B cell (primary cell): ENCODE measurements at regions not wholly inside any gene's neighbourhood (a gene's known extent, or its start where the extent isn't known, plus 50 kb on each side); places are given as distances from the start of the nearest gene placed in this dataset.

ENCODE experiments used
- ATAC-seq: fragments of 200-7000 bp; cut with Tn5 transposase; one replicate; pipeline ENCODE4 v1.10.0; 2021; ENCODE audit warnings: low read depth, mild to moderate bottlenecking, moderate number of reproducible peaks, moderate library complexity
- CTCF ChIA-PET: fragments of 350-600 bp; sonication (Branson Sonifier 250); formaldehyde crosslinking; loops from one replicate; lab custom pipeline; 2021; ENCODE audit warnings: antibody characterized with exemption, inconsistent platforms; lab: Charles Lee
- POLR2A ChIA-PET: fragments of 350-600 bp; sonication (Branson Sonifier 250); formaldehyde crosslinking; loops from one replicate; lab custom pipeline; 2021; ENCODE audit warnings: antibody characterized with exemption; lab: Charles Lee
- DNase-seq: peaks from one replicate; pipeline ENCODE4 v3.0.0; 2013
- H2AFZ ChIP-seq: 2 replicates; pipeline ENCODE4 v1.6.1; 2012; ENCODE audit warnings: mild to moderate bottlenecking, low read depth, low read length; ENCODE audit not compliant: insufficient read depth, poor library complexity, severe bottlenecking
- H3K27ac ChIP-seq, 2 donors: 1 replicate in 1 of 2; 2 replicates in 1 of 2; pipeline ENCODE4 v1.5.1; 2012 to 2013; ENCODE audit warnings: low read length in 2 of 2, mild to moderate bottlenecking in 2 of 2, moderate library complexity in 1 of 2
- H3K27me3 ChIP-seq, 4 experiments: fragments of 200-600 bp in 1 of 4; sonication (generic) in 1 of 4; replicated peaks in 1 of 4; 1 replicate in 2 of 4; 2 replicates in 2 of 4; pipeline versions ENCODE4 v1.6.1 to v1.7.0; 2013 to 2016; ENCODE audit warnings: low read length in 3 of 4, mild to moderate bottlenecking in 2 of 4, mixed read lengths in 1 of 4, moderate library complexity in 1 of 4; ENCODE audit not compliant: insufficient read depth in 4 of 4, control insufficient read depth in 3 of 4; ENCODE audit errors: control extremely low read depth in 1 of 4
- H3K36me3 ChIP-seq, 2 experiments: replicated peaks in 1 of 2; 1 replicate in 1 of 2; 2 replicates in 1 of 2; pipeline versions ENCODE4 v1.6.1 to v1.7.1; 2013; ENCODE audit warnings: low read length in 1 of 2; ENCODE audit not compliant: insufficient read depth in 2 of 2, control insufficient read depth in 1 of 2; ENCODE audit errors: control extremely low read depth in 1 of 2, extremely low read depth in 1 of 2
- H3K4me1 ChIP-seq, 2 donors: fragments of 200-600 bp in 1 of 2; sonication (generic) in 1 of 2; 1 replicate in 1 of 2; 2 replicates in 1 of 2; pipeline versions ENCODE4 v1.5.1 to v1.6.1; 2013 to 2017; ENCODE audit warnings: low read length in 2 of 2; ENCODE audit not compliant: control insufficient read depth in 2 of 2, insufficient read depth in 2 of 2
- H3K4me2 ChIP-seq: replicated peaks from 2 replicates; pipeline ENCODE3; 2012; ENCODE audit warnings: mild to moderate bottlenecking, low read depth, low read length; ENCODE audit not compliant: poor library complexity, severe bottlenecking
- H3K4me3 ChIP-seq, 5 experiments: fragments of 200-600 bp in 1 of 5; sonication (generic) in 1 of 5; 1 replicate in 3 of 5; 2 replicates in 2 of 5; pipeline versions ENCODE4 v1.5.1 to v1.7.0; 2011 to 2016; ENCODE audit warnings: low read length in 4 of 5, mild to moderate bottlenecking in 4 of 5, low read depth in 2 of 5, control low read depth in 1 of 5, moderate library complexity in 1 of 5; ENCODE audit not compliant: insufficient read depth in 1 of 5; ENCODE audit errors: control extremely low read depth in 1 of 5, extremely low read depth in 1 of 5
- H3K79me2 ChIP-seq: fragments of 200-600 bp; sonication (generic); one replicate; pipeline ENCODE4 v1.6.0; 2016; ENCODE audit warnings: low read length; ENCODE audit not compliant: control insufficient read depth, insufficient read depth
- H3K9ac ChIP-seq: fragments of 200-600 bp; sonication (generic); 2 replicates; pipeline ENCODE4 v1.6.1; 2017; ENCODE audit warnings: mild to moderate bottlenecking, low read length, moderate library complexity
- H3K9me3 ChIP-seq, 3 donors: one replicate each; pipeline versions ENCODE4 v1.6.1 to v1.7.1; 2013; ENCODE audit warnings: low read length in 2 of 3; ENCODE audit not compliant: control insufficient read depth in 2 of 3, insufficient read depth in 1 of 3; ENCODE audit errors: control extremely low read depth in 1 of 3
- H4K20me1 ChIP-seq: 2 replicates; pipeline ENCODE4 v1.6.0; 2012; ENCODE audit warnings: mild to moderate bottlenecking, low read length; ENCODE audit not compliant: insufficient read depth, control insufficient read depth, poor library complexity, severe bottlenecking
- H3K27ac Mint-ChIP-seq: one replicate; pipeline ENCODE4 v1.8.0; 2021; ENCODE audit warnings: mixed read lengths
- H3K27me3 Mint-ChIP-seq: one replicate; pipeline ENCODE4 v1.8.0; 2021; ENCODE audit warnings: mixed read lengths
- H3K4me1 Mint-ChIP-seq: one replicate; pipeline ENCODE4 v1.8.0; 2021; ENCODE audit warnings: mixed read lengths
- H3K4me3 Mint-ChIP-seq: one replicate; pipeline ENCODE4 v1.8.0; 2021; ENCODE audit warnings: mixed read lengths
- H3K9me3 Mint-ChIP-seq: one replicate; pipeline ENCODE4 v1.8.0; 2022; ENCODE audit warnings: mixed read lengths; ENCODE audit not compliant: insufficient read depth
- CTCF ChIP-seq: fragments of 200-600 bp; IDR thresholded peaks from one replicate; pipeline ENCODE4 v1.8.0; 2022; ENCODE audit warnings: antibody characterized with exemption, mild to moderate bottlenecking
- EZH2 ChIP-seq: IDR thresholded peaks from 2 replicates; pipeline ENCODE4 v1.6.1; 2012; ENCODE audit warnings: borderline replicate concordance, low read depth, mild to moderate bottlenecking, moderate library complexity, low read length; ENCODE audit not compliant: insufficient read depth, poor library complexity, severe bottlenecking
- WGBS: methylation state at CpG from one replicate; pipeline ENCODE4 v1.1.5; 2013; ENCODE audit warnings: missing lambda C conversion rate; ENCODE audit not compliant: insufficient coverage; 5-methylcytosine and 5-hydroxymethylcytosine counted together
- intact Hi-C: fragments of 100-400 bp; cut with micrococcal nuclease; formaldehyde crosslinking; loops from one replicate; pipeline ENCODE4 v1.10.0; 2022

DNA sequence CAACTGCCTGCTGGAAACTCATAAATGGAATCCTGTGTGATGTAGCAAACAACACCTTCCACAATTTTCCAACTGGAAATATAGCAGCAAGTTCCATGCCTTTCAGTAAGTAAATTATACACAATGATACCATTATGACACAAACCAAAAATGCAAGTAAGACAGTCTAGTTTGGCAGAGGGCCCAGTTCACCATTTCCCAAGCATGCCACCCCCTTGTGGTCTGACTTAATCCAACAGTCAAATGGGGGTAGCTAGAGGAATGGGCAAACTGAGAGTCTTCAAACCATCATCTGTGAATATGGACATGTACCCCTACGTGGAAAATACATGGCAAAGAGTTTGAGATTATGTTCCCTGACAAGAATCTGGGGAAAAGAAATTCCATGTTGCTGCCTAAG is 137.6 kb upstream of the VWC2 start:
- H3K79me2 ChIP-seq, result no peaks in the 10 kb centered on the region
- ATAC-seq, result no peak
- no peaks in the 10 kb centered on the region for H4K20me1 ChIP-seq
- intact Hi-C loops, result no loop called here
- H3K4me1 ChIP-seq, result no peaks in the 10 kb centered on the region
- no peak overlapping the region for H3K27ac ChIP-seq
- H2AFZ ChIP-seq, result no peak overlapping the region
- ChIA-PET CTCF (no interaction called here), POLR2A (no interaction called here)
- H3K9me3 ChIP-seq, result no peaks in the 10 kb centered on the region
- no CpG with 5 or more reads among the region's 1 CpG for WGBS
- no peak overlapping the region for H3K9ac ChIP-seq
- Mint-ChIP-seq H3K27ac (no peak overlapping the region), H3K4me1 (no peaks in the 10 kb centered on the region), H3K9me3 (peaks cover 2% of the 10 kb centered on the region), H3K27me3 (no peaks in the 10 kb centered on the region), H3K4me3 (no peak overlapping the region)
- TF ChIP-seq CTCF (no peak), EZH2 (no peak)
- no peak overlapping the region for H3K4me3 ChIP-seq
- no peak overlapping the region for H3K4me2 ChIP-seq
- no peak for DNase-seq
- H3K36me3 ChIP-seq, result no peaks in the 10 kb centered on the region
- no peaks in the 10 kb centered on the region for H3K27me3 ChIP-seq

GRCh38 chr7:49636400-49636799 is 137.0 kb upstream of the VWC2 start:
- Mint-ChIP-seq H3K27me3 (no peaks in the 10 kb centered on the region), H3K4me1 (no peaks in the 10 kb centered on the region), H3K9me3 (peaks cover 2% of the 10 kb centered on the region), H3K4me3 (no peak overlapping the region), H3K27ac (no peak overlapping the region)
- no peak overlapping the region for H3K9ac ChIP-seq
- ATAC-seq, result no peak
- no peak for TF ChIP-seq EZH2
- no peak for TF ChIP-seq CTCF
- ChIA-PET POLR2A (no interaction called here), CTCF (no interaction called here)
- H3K27ac ChIP-seq, result no peak overlapping the region
- no peaks in the 10 kb centered on the region for H3K79me2 ChIP-seq
- H3K27me3 ChIP-seq, result no peaks in the 10 kb centered on the region
- intact Hi-C loops, result no loop called here
- H3K4me2 ChIP-seq, result no peak overlapping the region
- DNase-seq, result no peak
- H3K4me1 ChIP-seq, result no peaks in the 10 kb centered on the region
- no peak overlapping the region for H2AFZ ChIP-seq
- no peak overlapping the region for H3K4me3 ChIP-seq
- no peaks in the 10 kb centered on the region for H4K20me1 ChIP-seq
- H3K9me3 ChIP-seq, result no peaks in the 10 kb centered on the region
- no peaks in the 10 kb centered on the region for H3K36me3 ChIP-seq
- WGBS, result 60% methylated on average over 1 of the region's 3 CpGs
